OCI-LY7 (cell line): ENCODE measurements at regions not wholly inside any gene's neighbourhood (a gene's known extent, or its start where the extent isn't known, plus 50 kb on each side); places are given as distances from the start of the nearest gene placed in this dataset.

Experiments
- EZH2phosphoT487 ChIP-seq: fragments of 200-600 bp; sonication (generic); IDR thresholded peaks from 2 replicates; pipeline ENCODE4 v1.6.1; 2018; ENCODE audit warnings: low read depth, borderline replicate concordance, mild to moderate bottlenecking, mixed run types, antibody characterized with exemption, low read length, moderate library complexity, mixed read lengths
- TF ChIP-seq, protein P1 (sequence below): fragments of 200-600 bp; sonication (generic); conservative IDR thresholded peaks from 2 replicates; pipeline ENCODE4 v1.5.1; 2014; ENCODE audit warnings: mild to moderate bottlenecking, antibody characterized with exemption, low read length, moderate library complexity, mixed read lengths

DNA sequence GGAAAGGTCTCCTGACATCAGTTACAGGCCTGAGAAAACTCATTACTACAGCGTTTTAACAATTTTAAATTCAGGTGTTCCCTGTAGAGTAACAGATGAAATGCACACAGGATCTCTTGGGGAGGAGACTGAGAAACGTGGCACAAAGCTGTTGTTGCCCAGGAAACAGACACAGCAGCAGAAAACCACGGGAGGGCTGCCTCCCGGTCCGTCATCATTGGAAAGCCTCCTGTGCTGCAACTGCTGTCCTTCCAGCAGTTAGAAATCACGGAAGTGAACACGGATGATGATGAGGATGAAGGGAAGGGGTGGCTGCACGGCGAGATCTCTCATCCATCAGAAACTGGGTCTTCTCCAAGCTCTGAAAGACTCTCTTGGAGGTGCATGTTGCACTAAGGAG, 94.6 kb upstream of the RNF32 start:
- TF ChIP-seq, protein P1, sequence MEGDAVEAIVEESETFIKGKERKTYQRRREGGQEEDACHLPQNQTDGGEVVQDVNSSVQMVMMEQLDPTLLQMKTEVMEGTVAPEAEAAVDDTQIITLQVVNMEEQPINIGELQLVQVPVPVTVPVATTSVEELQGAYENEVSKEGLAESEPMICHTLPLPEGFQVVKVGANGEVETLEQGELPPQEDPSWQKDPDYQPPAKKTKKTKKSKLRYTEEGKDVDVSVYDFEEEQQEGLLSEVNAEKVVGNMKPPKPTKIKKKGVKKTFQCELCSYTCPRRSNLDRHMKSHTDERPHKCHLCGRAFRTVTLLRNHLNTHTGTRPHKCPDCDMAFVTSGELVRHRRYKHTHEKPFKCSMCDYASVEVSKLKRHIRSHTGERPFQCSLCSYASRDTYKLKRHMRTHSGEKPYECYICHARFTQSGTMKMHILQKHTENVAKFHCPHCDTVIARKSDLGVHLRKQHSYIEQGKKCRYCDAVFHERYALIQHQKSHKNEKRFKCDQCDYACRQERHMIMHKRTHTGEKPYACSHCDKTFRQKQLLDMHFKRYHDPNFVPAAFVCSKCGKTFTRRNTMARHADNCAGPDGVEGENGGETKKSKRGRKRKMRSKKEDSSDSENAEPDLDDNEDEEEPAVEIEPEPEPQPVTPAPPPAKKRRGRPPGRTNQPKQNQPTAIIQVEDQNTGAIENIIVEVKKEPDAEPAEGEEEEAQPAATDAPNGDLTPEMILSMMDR, result no peak
- no peak for TF ChIP-seq EZH2phosphoT487
